ENCODE measurements at regions not wholly inside any gene's neighbourhood (a gene's known extent, or its start where the extent isn't known, plus 50 kb on each side); places are given as distances from the start of the nearest gene placed in this dataset.

- DNase-seq: peak; percentile 44
These were observed 87.2 kb upstream of the C1QTNF9B start for GRCh38 chr13:23984546-23984945.

GRCh38 chr13:23985060-23985459, 87.8 kb upstream of the C1QTNF9B start:
- no peak for DNase-seq

GRCh38 chr13:23985839-23986238, 88.5 kb upstream of the C1QTNF9B start:
- DNase-seq: no peak

GRCh38 chr13:23986619-23987018, 89.3 kb upstream of the C1QTNF9B start:
- DNase-seq: no peak

GRCh38 chr13:23987331-23987894, 90.1 kb upstream of the C1QTNF9B start:
- DNase-seq: no peak

- DNase-seq: no peak
These were observed 91.3 kb upstream of the C1QTNF9B start for GRCh38 chr13:23988546-23989122.

GRCh38 chr13:23990455-23990854, 93.2 kb upstream of the C1QTNF9B start:
- no peak for DNase-seq

GRCh38 chr13:23991119-23991518, 93.8 kb upstream of the C1QTNF9B start:
- no peak for DNase-seq

- DNase-seq: peak; percentile 78
These were observed 95.7 kb upstream of the C1QTNF9B start for GRCh38 chr13:23992781-23993679.

- no peak for DNase-seq
These were observed 96.3 kb upstream of the C1QTNF9B start for GRCh38 chr13:23993680-23993985.

- no peak for DNase-seq
These were observed 98.2 kb upstream of the C1QTNF9B start for GRCh38 chr13:23995283-23996073.

- DNase-seq: no peak
These were observed 99.2 kb upstream of the C1QTNF9B start for GRCh38 chr13:23996456-23996855.

- DNase-seq: no peak
These were observed 102.1 kb upstream of the C1QTNF9B start for GRCh38 chr13:23999424-23999823.

- no peak for DNase-seq
These were observed 105.0 kb upstream of the C1QTNF9B start for GRCh38 chr13:24002206-24002815.

GRCh38 chr13:24004142-24004899, 107.0 kb upstream of the C1QTNF9B start:
- no peak for DNase-seq

GRCh38 chr13:24004971-24005370, 107.7 kb upstream of the C1QTNF9B start:
- no peak for DNase-seq

GRCh38 chr13:24005755-24006281, 108.5 kb upstream of the C1QTNF9B start:
- DNase-seq: no peak

- no peak for DNase-seq
These were observed 109.4 kb upstream of the C1QTNF9B start for GRCh38 chr13:24006520-24007248.

GRCh38 chr13:24007979-24008620, 110.8 kb upstream of the C1QTNF9B start:
- DNase-seq: no peak

GRCh38 chr13:24008679-24009078, 111.4 kb upstream of the C1QTNF9B start:
- no peak for DNase-seq

- no peak for DNase-seq
These were observed 114.0 kb upstream of the C1QTNF9B start for GRCh38 chr13:24011266-24011665.
